ENCODE measurements at regions not wholly inside any gene's neighbourhood (a gene's known extent, or its start where the extent isn't known, plus 50 kb on each side); places are given as distances from the start of the nearest gene placed in this dataset.

DNA sequence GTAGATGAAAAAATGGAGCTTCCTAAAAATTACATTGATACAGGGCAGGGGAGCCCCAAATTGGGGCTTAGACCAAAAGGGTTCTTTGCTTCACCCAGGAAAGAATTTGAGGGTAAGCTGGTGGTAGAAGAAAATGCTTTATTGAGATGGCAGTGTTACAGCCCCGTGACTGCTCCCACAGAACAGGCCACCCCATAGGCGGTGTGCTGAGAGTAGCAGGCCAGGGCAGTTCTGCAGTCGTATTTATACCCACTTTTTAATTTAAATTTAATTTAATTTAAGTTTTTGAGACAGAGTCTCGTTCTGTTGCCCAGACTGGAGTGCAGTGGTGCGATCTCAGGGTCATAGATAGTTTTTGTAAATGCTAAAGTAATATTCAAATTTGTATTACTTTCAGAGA lies 265.0 kb downstream of the CDH26 start:
- TF ChIP-seq, protein P1, sequence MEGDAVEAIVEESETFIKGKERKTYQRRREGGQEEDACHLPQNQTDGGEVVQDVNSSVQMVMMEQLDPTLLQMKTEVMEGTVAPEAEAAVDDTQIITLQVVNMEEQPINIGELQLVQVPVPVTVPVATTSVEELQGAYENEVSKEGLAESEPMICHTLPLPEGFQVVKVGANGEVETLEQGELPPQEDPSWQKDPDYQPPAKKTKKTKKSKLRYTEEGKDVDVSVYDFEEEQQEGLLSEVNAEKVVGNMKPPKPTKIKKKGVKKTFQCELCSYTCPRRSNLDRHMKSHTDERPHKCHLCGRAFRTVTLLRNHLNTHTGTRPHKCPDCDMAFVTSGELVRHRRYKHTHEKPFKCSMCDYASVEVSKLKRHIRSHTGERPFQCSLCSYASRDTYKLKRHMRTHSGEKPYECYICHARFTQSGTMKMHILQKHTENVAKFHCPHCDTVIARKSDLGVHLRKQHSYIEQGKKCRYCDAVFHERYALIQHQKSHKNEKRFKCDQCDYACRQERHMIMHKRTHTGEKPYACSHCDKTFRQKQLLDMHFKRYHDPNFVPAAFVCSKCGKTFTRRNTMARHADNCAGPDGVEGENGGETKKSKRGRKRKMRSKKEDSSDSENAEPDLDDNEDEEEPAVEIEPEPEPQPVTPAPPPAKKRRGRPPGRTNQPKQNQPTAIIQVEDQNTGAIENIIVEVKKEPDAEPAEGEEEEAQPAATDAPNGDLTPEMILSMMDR (IDR thresholded peaks at IDR 0.05; ENCODE audit: insufficient read depth, low read length, poor library complexity, severe bottlenecking) = no peak
- TF ChIP-seq EZH2phosphoT487 (conservative IDR thresholded peaks at IDR 0.05; ENCODE audit: low read length) = no peak
